ENCODE measurements at regions not wholly inside any gene's neighbourhood (a gene's known extent, or its start where the extent isn't known, plus 50 kb on each side); places are given as distances from the start of the nearest gene placed in this dataset.

- TF ChIP-seq CTCF (IDR thresholded peaks at IDR 0.05): no peak
- 67 to 79% (median 74%) methylated on average over 4 of the region's 4 CpGs for WGBS, 3 donors
- no peaks in the 10 kb centered on the region for H3K9me3 ChIP-seq
- DNase-seq (no peak), ATAC-seq (no peak)
- no peaks in the 10 kb centered on the region for H3K36me3 ChIP-seq (ENCODE audit: insufficient read depth in 1 of 2, low read depth in 1 of 2)
- H3K4me3 ChIP-seq: no peak overlapping the region
- H3K4me1 ChIP-seq: no peaks in the 10 kb centered on the region
- no peak overlapping the region for H3K27ac ChIP-seq
- intact Hi-C loops (cut with DNase I): no loop called here
- H3K27me3 ChIP-seq (ENCODE audit: insufficient read depth in 3 of 3, low read length in 2 of 3): no peaks in the 10 kb centered on the region
Measured at GRCh38 chr7:19203686-19204085, 58.5 kb upstream of the FERD3L start.

GRCh38 chr7:19202599-19202998, 57.4 kb upstream of the FERD3L start:
- WGBS, 3 donors: 21 to 25% (median 22%) methylated on average over 2 of the region's 2 CpGs
- Histone ChIP-seq H3K36me3 (ENCODE audit: insufficient read depth in 1 of 2, low read depth in 1 of 2) (no peaks in the 10 kb centered on the region), H3K27me3 (ENCODE audit: insufficient read depth in 3 of 3, low read length in 2 of 3) (no peaks in the 10 kb centered on the region), H3K4me3 (no peak overlapping the region), H3K27ac (no peak overlapping the region), H3K4me1 (no peaks in the 10 kb centered on the region), H3K9me3 (no peaks in the 10 kb centered on the region)
- intact Hi-C loops (cut with DNase I): no loop called here
- ATAC-seq: no peak
- no peak for TF ChIP-seq CTCF (IDR thresholded peaks at IDR 0.05)
- DNase-seq: no peak
